ENCODE measurements at regions not wholly inside any gene's neighbourhood (a gene's known extent, or its start where the extent isn't known, plus 50 kb on each side); places are given as distances from the start of the nearest gene placed in this dataset.

- no peak for TF ChIP-seq CTCF (conservative IDR thresholded peaks at IDR 0.05; ENCODE audit: low read depth, low read length)
- TF ChIP-seq MAZ (IDR thresholded peaks at IDR 0.05; ENCODE audit: borderline replicate concordance, low read depth, low read length) = no peak
- TF ChIP-seq POLR2A (IDR thresholded peaks at IDR 0.05; ENCODE audit: low read depth, low read length) = no peak
- no peak for TF ChIP-seq CHD1 (IDR thresholded peaks at IDR 0.05; ENCODE audit: low read depth, low read length)
- no peak for TF ChIP-seq CEBPB (IDR thresholded peaks at IDR 0.05; ENCODE audit: low read depth, low read length)
- TF ChIP-seq BHLHE40 (IDR thresholded peaks at IDR 0.05; ENCODE audit: low read depth, low read length) = no peak
- TF ChIP-seq RCOR1 (IDR thresholded peaks at IDR 0.05; ENCODE audit: insufficient replicate concordance, low read length) = no peak
Measured at GRCh38 chr19:30221176-30221575, 151.0 kb upstream of the ZNF536 start.

Data from IMR-90 (cell line).